ENCODE measurements at regions not wholly inside any gene's neighbourhood (a gene's known extent, or its start where the extent isn't known, plus 50 kb on each side); places are given as distances from the start of the nearest gene placed in this dataset.

GRCh38 chr21:41562101-41563000, 54.4 kb upstream of the TMPRSS2 start:
- intact Hi-C loops (cut with DNase I; ENCODE audit: low total_unique reads), result no loop called here
- no peak for DNase-seq (ENCODE audit: low spot score in 2 of 2)
- H3K4me1 ChIP-seq, result no peaks in the 10 kb centered on the region
- TF ChIP-seq POLR2A (IDR thresholded peaks at IDR 0.05) (no peak), POLR2AphosphoS5 (IDR thresholded peaks at IDR 0.05) (no peak), CTCF (IDR thresholded peaks at IDR 0.05) (no peak)
- H3K4me3 ChIP-seq, result no peak overlapping the region
- no peak overlapping the region for H3K27ac ChIP-seq
- H3K36me3 ChIP-seq, result no peaks in the 10 kb centered on the region
- no peaks in the 10 kb centered on the region for H3K9me3 ChIP-seq
- no peaks in the 10 kb centered on the region for H3K27me3 ChIP-seq

- no peaks in the 10 kb centered on the region for H3K27me3 ChIP-seq
- H3K36me3 ChIP-seq, result no peaks in the 10 kb centered on the region
- intact Hi-C loops (cut with DNase I; ENCODE audit: low total_unique reads), result no loop called here
- H3K4me1 ChIP-seq, result no peaks in the 10 kb centered on the region
- H3K9me3 ChIP-seq, result no peaks in the 10 kb centered on the region
- no peak for DNase-seq (ENCODE audit: low spot score in 2 of 2)
- TF ChIP-seq CTCF (IDR thresholded peaks at IDR 0.05) (no peak), POLR2A (IDR thresholded peaks at IDR 0.05) (no peak), POLR2AphosphoS5 (IDR thresholded peaks at IDR 0.05) (no peak)
- H3K27ac ChIP-seq, result no peak overlapping the region
- no peak overlapping the region for H3K4me3 ChIP-seq
These were observed 53.7 kb upstream of the TMPRSS2 start for GRCh38 chr21:41561701-41562100.

- no peak for DNase-seq (ENCODE audit: low spot score in 2 of 2)
- no peaks in the 10 kb centered on the region for H3K4me1 ChIP-seq
- H3K4me3 ChIP-seq, result no peak overlapping the region
- intact Hi-C loops (cut with DNase I; ENCODE audit: low total_unique reads), result no loop called here
- no peaks in the 10 kb centered on the region for H3K9me3 ChIP-seq
- H3K27me3 ChIP-seq, result no peaks in the 10 kb centered on the region
- no peaks in the 10 kb centered on the region for H3K36me3 ChIP-seq
- TF ChIP-seq POLR2AphosphoS5 (IDR thresholded peaks at IDR 0.05) (no peak), POLR2A (IDR thresholded peaks at IDR 0.05) (no peak)
- no peak overlapping the region for H3K27ac ChIP-seq
These were observed 52.8 kb upstream of the TMPRSS2 start for GRCh38 chr21:41560661-41561158.

GRCh38 chr21:41559658-41560631, 52.0 kb upstream of the TMPRSS2 start:
- Histone ChIP-seq H3K27ac (no peak overlapping the region), H3K27me3 (no peaks in the 10 kb centered on the region), H3K9me3 (no peaks in the 10 kb centered on the region), H3K4me1 (no peaks in the 10 kb centered on the region), H3K36me3 (no peaks in the 10 kb centered on the region), H3K4me3 (no peak overlapping the region)
- intact Hi-C loops (cut with DNase I; ENCODE audit: low total_unique reads), result no loop called here
- TF ChIP-seq CTCF (IDR thresholded peaks at IDR 0.05), result no peak
- TF ChIP-seq POLR2AphosphoS5 (IDR thresholded peaks at IDR 0.05), result no peak
- TF ChIP-seq POLR2A (IDR thresholded peaks at IDR 0.05), result no peak
- no peak for DNase-seq (ENCODE audit: low spot score in 2 of 2)

- H3K4me3 ChIP-seq, result no peak overlapping the region
- TF ChIP-seq POLR2A (IDR thresholded peaks at IDR 0.05) (no peak), CTCF (IDR thresholded peaks at IDR 0.05) (no peak), POLR2AphosphoS5 (IDR thresholded peaks at IDR 0.05) (no peak)
- DNase-seq (ENCODE audit: low spot score in 2 of 2), result no peak
- no peaks in the 10 kb centered on the region for H3K9me3 ChIP-seq
- intact Hi-C loops (cut with DNase I; ENCODE audit: low total_unique reads), result no loop called here
- no peaks in the 10 kb centered on the region for H3K4me1 ChIP-seq
- no peaks in the 10 kb centered on the region for H3K36me3 ChIP-seq
- no peaks in the 10 kb centered on the region for H3K27me3 ChIP-seq
- no peak overlapping the region for H3K27ac ChIP-seq
These were observed 50.9 kb upstream of the TMPRSS2 start for GRCh38 chr21:41558842-41559241.
